OCI-LY7 (cell line): ENCODE measurements at regions not wholly inside any gene's neighbourhood (a gene's known extent, or its start where the extent isn't known, plus 50 kb on each side); places are given as distances from the start of the nearest gene placed in this dataset.

Experiments
- BruUV-seq: library from RNA; stranded (reverse); fragments of 400-500 nt; replicated peaks from 2 replicates; lab custom pipeline; 2021; lab: Mats Ljungman, UMichigan
- CTCF ChIA-PET: fragments of 300-600 bp; sonication (Branson Sonifier 250); formaldehyde crosslinking; loops from one replicate; lab custom pipeline; 2022; ENCODE audit warnings: antibody characterized with exemption; ENCODE audit not compliant: unreplicated experiment; lab: Charles Lee
- POLR2A ChIA-PET: fragments of 300-600 bp; sonication (Branson Sonifier 250); formaldehyde crosslinking; loops from one replicate; lab custom pipeline; 2022; ENCODE audit warnings: antibody characterized with exemption; lab: Charles Lee
- DNase-seq: peaks from one replicate; pipeline ENCODE4 v3.0.0-alpha.2; 2015; ENCODE audit warnings: low spot score
- H2AFZ ChIP-seq: fragments of 200-600 bp; sonication (generic), shearing (Covaris generic); 2 replicates; pipeline ENCODE4 v1.6.1; 2014; ENCODE audit warnings: mild to moderate bottlenecking, antibody characterized with exemption, low read length, moderate library complexity
- H3K27ac ChIP-seq: fragments of 200-600 bp; sonication (generic); 2 replicates; pipeline ENCODE4 v1.5.1; 2014; ENCODE audit warnings: mixed run types, low read depth, mild to moderate bottlenecking, moderate library complexity, low read length, inconsistent platforms; ENCODE audit not compliant: poor library complexity, severe bottlenecking
- H3K36me3 ChIP-seq: fragments of 200-600 bp; sonication (generic); 2 replicates; pipeline ENCODE4 v1.6.1; 2014; ENCODE audit warnings: mild to moderate bottlenecking, antibody characterized with exemption, low read length, moderate library complexity, mixed read lengths; ENCODE audit not compliant: insufficient read depth
- H3K4me1 ChIP-seq: fragments of 200-600 bp; sonication (generic); 2 replicates; pipeline ENCODE4 v1.5.1; 2014; ENCODE audit warnings: mild to moderate bottlenecking, low read length; ENCODE audit not compliant: insufficient read depth, poor library complexity, severe bottlenecking
- H3K4me2 ChIP-seq: fragments of 200-600 bp; sonication (generic); 2 replicates; pipeline ENCODE4 v1.6.1; 2014; ENCODE audit warnings: mild to moderate bottlenecking, low read length
- H3K4me3 ChIP-seq: fragments of 200-600 bp; sonication (generic); 2 replicates; pipeline ENCODE4 v1.5.1; 2014; ENCODE audit warnings: mild to moderate bottlenecking, low read depth, low read length; ENCODE audit not compliant: poor library complexity, severe bottlenecking
- H3K79me2 ChIP-seq: fragments of 200-600 bp; sonication (generic); 2 replicates; pipeline ENCODE4 v1.6.1; 2016; ENCODE audit warnings: low read depth, mild to moderate bottlenecking, low read length, moderate library complexity, mixed read lengths; ENCODE audit not compliant: insufficient read depth
- H3K9me2 ChIP-seq: fragments of 200-600 bp; sonication (generic); 2 replicates; pipeline ENCODE4 v1.6.1; 2016; ENCODE audit warnings: mild to moderate bottlenecking, low read length, mixed read lengths; ENCODE audit not compliant: insufficient read depth
- H3K9me3 ChIP-seq: fragments of 200-600 bp; sonication (generic); 2 replicates; pipeline ENCODE4 v1.6.1; 2014; ENCODE audit warnings: mild to moderate bottlenecking, mixed run types, low read length, mixed read lengths
- H4K20me1 ChIP-seq: fragments of 200-600 bp; sonication (generic); 2 replicates; pipeline ENCODE4 v1.6.1; 2014; ENCODE audit warnings: mild to moderate bottlenecking, antibody characterized with exemption, low read length, moderate library complexity, mixed read lengths; ENCODE audit not compliant: insufficient read depth
- CTCF ChIP-seq: fragments of 200-600 bp; sonication (generic); conservative IDR thresholded peaks from 2 replicates; pipeline ENCODE4 v1.5.1; 2014; ENCODE audit warnings: mild to moderate bottlenecking, antibody characterized with exemption, low read length, moderate library complexity, mixed read lengths
- EZH2phosphoT487 ChIP-seq: fragments of 200-600 bp; sonication (generic); IDR thresholded peaks from 2 replicates; pipeline ENCODE4 v1.6.1; 2018; ENCODE audit warnings: low read depth, borderline replicate concordance, mild to moderate bottlenecking, mixed run types, antibody characterized with exemption, low read length, moderate library complexity, mixed read lengths
- intact Hi-C: fragments of 100-400 bp; cut with micrococcal nuclease; formaldehyde crosslinking; loops from one replicate; pipeline ENCODE4 v1.10.0; 2022; ENCODE audit not compliant: unreplicated experiment

GRCh38 chr10:3393958-3394357 lies 221.4 kb upstream of the PITRM1 start:
- Histone ChIP-seq H3K4me1 (no peaks in the 10 kb centered on the region), H2AFZ (no peak overlapping the region), H3K27ac (no peak overlapping the region), H3K9me2 (no peaks in the 10 kb centered on the region), H3K36me3 (no peaks in the 10 kb centered on the region), H3K4me3 (no peak overlapping the region), H3K79me2 (no peaks in the 10 kb centered on the region), H3K4me2 (no peak overlapping the region), H4K20me1 (no peaks in the 10 kb centered on the region), H3K9me3 (no peaks in the 10 kb centered on the region)
- no peak for DNase-seq
- intact Hi-C loops: no loop called here
- ChIA-PET POLR2A (no interaction called here), CTCF (no interaction called here)
- no TSS peak for BruUV-seq
- TF ChIP-seq EZH2phosphoT487 (no peak), CTCF (no peak)

GRCh38 chr10:3391657-3392056 lies 219.1 kb upstream of the PITRM1 start:
- no peaks in the 10 kb centered on the region for H3K9me2 ChIP-seq
- H3K9me3 ChIP-seq: no peaks in the 10 kb centered on the region
- no peaks in the 10 kb centered on the region for H4K20me1 ChIP-seq
- no peak for DNase-seq
- H3K36me3 ChIP-seq: no peaks in the 10 kb centered on the region
- H3K27ac ChIP-seq: no peak overlapping the region
- H3K4me3 ChIP-seq: no peak overlapping the region
- no peaks in the 10 kb centered on the region for H3K79me2 ChIP-seq
- BruUV-seq: no TSS peak
- TF ChIP-seq CTCF (no peak), EZH2phosphoT487 (no peak)
- no peak overlapping the region for H2AFZ ChIP-seq
- CTCF ChIA-PET: no interaction called here
- H3K4me2 ChIP-seq: no peak overlapping the region
- no peaks in the 10 kb centered on the region for H3K4me1 ChIP-seq
- intact Hi-C loops: no loop called here
- POLR2A ChIA-PET: interaction anchor here (1.1 kb wide), 1 partner anchor 109 kb away, joined by 3 read pairs; no protein-coding TSS in a partner anchor

- ChIA-PET POLR2A (no interaction called here), CTCF (no interaction called here)
- intact Hi-C loops: no loop called here
These were observed 216.5 kb upstream of the PITRM1 start for GRCh38 chr10:3389130-3389529.

More at GRCh38 chr10:3389130-3389529, 216.5 kb upstream of the PITRM1 start:
- no peak overlapping the region for H3K4me3 ChIP-seq
- no TSS peak for BruUV-seq
- H3K36me3 ChIP-seq: no peaks in the 10 kb centered on the region
- no peaks in the 10 kb centered on the region for H3K79me2 ChIP-seq
- H3K9me3 ChIP-seq: 0 out of 2 replicates have a peak, but pooled peaks cover 10% of the 10 kb centered on the region
- no peaks in the 10 kb centered on the region for H3K9me2 ChIP-seq
- H3K4me1 ChIP-seq: no peaks in the 10 kb centered on the region
- H4K20me1 ChIP-seq: no peaks in the 10 kb centered on the region
- H3K27ac ChIP-seq: no peak overlapping the region
- H3K4me2 ChIP-seq: no peak overlapping the region
- H2AFZ ChIP-seq: no peak overlapping the region
- TF ChIP-seq CTCF (no peak), EZH2phosphoT487 (no peak)
- DNase-seq: no peak
